ENCODE measurements at regions not wholly inside any gene's neighbourhood (a gene's known extent, or its start where the extent isn't known, plus 50 kb on each side); places are given as distances from the start of the nearest gene placed in this dataset.
A peak's percentile ranks its signal among the peaks of the same experiment; 100 is the strongest.

GRCh38 chr10:2987185-2987768 is 80.1 kb upstream of the PFKP start:
- Mint-ChIP-seq H3K27me3 (peaks cover 7% of the 10 kb centered on the region), H3K27ac (no peak overlapping the region), H3K4me3 (peak overlapping the region; percentile 35), H3K4me1 (peaks cover 30% of the 10 kb centered on the region), H3K9me3 (ENCODE audit: insufficient read depth) (peaks cover 4% of the 10 kb centered on the region)
- Histone ChIP-seq H4K20me1 (ENCODE audit: control insufficient read depth, insufficient read depth, low read length, poor library complexity, severe bottlenecking) (no peaks in the 10 kb centered on the region), H3K27ac (ENCODE audit: low read length in 2 of 2) (no peak overlapping the region), H3K4me1 (ENCODE audit: control insufficient read depth in 2 of 2, insufficient read depth in 2 of 2, low read length in 2 of 2) (peaks cover 28 to 46% of the 10 kb centered on the region in 2 donors), H3K27me3 (replicated peaks in 1 of 4; ENCODE audit: control extremely low read depth in 1 of 4, control insufficient read depth in 3 of 4, insufficient read depth in 4 of 4, low read length in 3 of 4) (peaks cover 0 to 14% (median 1%) of the 10 kb centered on the region in 4 experiments), H3K36me3 (replicated peaks in 1 of 2; ENCODE audit: control extremely low read depth in 1 of 2, control insufficient read depth in 1 of 2, extremely low read depth in 1 of 2, insufficient read depth in 2 of 2, low read length in 1 of 2) (no peaks in the 10 kb centered on the region), H3K9ac (ENCODE audit: low read length) (peak overlapping the region; percentile 59), H3K4me2 (replicated peaks; ENCODE audit: low read depth, low read length, poor library complexity, severe bottlenecking) (peak overlapping the region; percentile 69), H3K79me2 (ENCODE audit: control insufficient read depth, insufficient read depth, low read length) (no peaks in the 10 kb centered on the region), H3K9me3 (ENCODE audit: control extremely low read depth in 1 of 3, control insufficient read depth in 2 of 3, insufficient read depth in 1 of 3, low read length in 2 of 3) (peaks cover 2 to 24% (median 12%) of the 10 kb centered on the region in 3 donors), H3K4me3 (ENCODE audit: control extremely low read depth in 1 of 5, extremely low read depth in 1 of 5, insufficient read depth in 1 of 5, low read depth in 2 of 5, low read length in 4 of 5) (peak overlapping the region in 1 of 5 experiments; percentile 57), H2AFZ (ENCODE audit: insufficient read depth, low read depth, low read length, poor library complexity, severe bottlenecking) (no peak overlapping the region)
- WGBS (ENCODE audit: insufficient coverage): 21% methylated on average over 2 of the region's 2 CpGs
- DNase-seq: no peak
- CTCF ChIA-PET: no interaction called here
- intact Hi-C loops (cut with micrococcal nuclease): loop anchor here (10.0 kb wide), 1 partner anchor 48 kb away; no protein-coding TSS in a partner anchor
- POLR2A ChIA-PET: no interaction called here
- no peak for TF ChIP-seq EZH2 (IDR thresholded peaks at IDR 0.05; ENCODE audit: borderline replicate concordance, insufficient read depth, low read depth, low read length, poor library complexity, severe bottlenecking)
- no peak for TF ChIP-seq CTCF (IDR thresholded peaks at IDR 0.05)
- ATAC-seq (ENCODE audit: low read depth): no peak

GRCh38 chr10:2986391-2986801 is 81.0 kb upstream of the PFKP start:
- Histone ChIP-seq H2AFZ (ENCODE audit: insufficient read depth, low read depth, low read length, poor library complexity, severe bottlenecking) (peak overlapping the region; percentile 61), H3K4me3 (ENCODE audit: control extremely low read depth in 1 of 5, extremely low read depth in 1 of 5, insufficient read depth in 1 of 5, low read depth in 2 of 5, low read length in 4 of 5) (peak overlapping the region; percentile 22 to 57 (median 46)), H3K9me3 (ENCODE audit: control extremely low read depth in 1 of 3, control insufficient read depth in 2 of 3, insufficient read depth in 1 of 3, low read length in 2 of 3) (peaks cover 2 to 24% (median 12%) of the 10 kb centered on the region in 3 donors), H3K36me3 (replicated peaks in 1 of 2; ENCODE audit: control extremely low read depth in 1 of 2, control insufficient read depth in 1 of 2, extremely low read depth in 1 of 2, insufficient read depth in 2 of 2, low read length in 1 of 2) (no peaks in the 10 kb centered on the region), H3K27ac (ENCODE audit: low read length in 2 of 2) (peak overlapping the region; percentile 19 to 27), H3K9ac (ENCODE audit: low read length) (peak overlapping the region; percentile 59), H3K4me2 (replicated peaks; ENCODE audit: low read depth, low read length, poor library complexity, severe bottlenecking) (peak overlapping the region; percentile 69), H3K79me2 (ENCODE audit: control insufficient read depth, insufficient read depth, low read length) (no peaks in the 10 kb centered on the region), H4K20me1 (ENCODE audit: control insufficient read depth, insufficient read depth, low read length, poor library complexity, severe bottlenecking) (no peaks in the 10 kb centered on the region), H3K4me1 (ENCODE audit: control insufficient read depth in 2 of 2, insufficient read depth in 2 of 2, low read length in 2 of 2) (peaks cover 30 to 54% of the 10 kb centered on the region in 2 donors), H3K27me3 (replicated peaks in 1 of 4; ENCODE audit: control extremely low read depth in 1 of 4, control insufficient read depth in 3 of 4, insufficient read depth in 4 of 4, low read length in 3 of 4) (peaks cover 0 to 14% (median 1%) of the 10 kb centered on the region in 4 experiments)
- peaks cover 4% of the 10 kb centered on the region for H3K9me3 Mint-ChIP-seq (ENCODE audit: insufficient read depth)
- H3K27me3 Mint-ChIP-seq: peaks cover 7% of the 10 kb centered on the region
- DNase-seq (peak; percentile 43), ATAC-seq (ENCODE audit: low read depth) (peak; percentile 66)
- peak overlapping the region; percentile 8 for H3K27ac Mint-ChIP-seq
- 19% methylated on average over 9 of the region's 11 CpGs for WGBS (ENCODE audit: insufficient coverage)
- CTCF ChIA-PET: interaction anchor here (1.6 kb wide), 1 partner anchor 58 kb away, joined by 5 read pairs; no protein-coding TSS in a partner anchor
- peak overlapping the region; percentile 67 for H3K4me3 Mint-ChIP-seq
- intact Hi-C loops (cut with micrococcal nuclease): loop anchor here (10.0 kb wide), 1 partner anchor 48 kb away; no protein-coding TSS in a partner anchor
- POLR2A ChIA-PET: no interaction called here
- TF ChIP-seq CTCF (IDR thresholded peaks at IDR 0.05) (no peak), EZH2 (IDR thresholded peaks at IDR 0.05; ENCODE audit: borderline replicate concordance, insufficient read depth, low read depth, low read length, poor library complexity, severe bottlenecking) (no peak)
- H3K4me1 Mint-ChIP-seq: peaks cover 34% of the 10 kb centered on the region

Measured in B cell (primary cell).